SK-N-SH (cell line): ENCODE measurements at regions not wholly inside any gene's neighbourhood (a gene's known extent, or its start where the extent isn't known, plus 50 kb on each side); places are given as distances from the start of the nearest gene placed in this dataset.

ENCODE experiments used
- CTCF ChIA-PET: fragments of 300-600, 350-600 bp; formaldehyde crosslinking; extraction: SDS; loops from one replicate; lab custom pipeline; 2021; lab: Yijun Ruan, JAX
- POLR2A ChIA-PET: fragments of 350-600 bp; sonication (Branson Sonifier 250); formaldehyde crosslinking; extraction: SDS; loops from one replicate; lab custom pipeline; 2020; ENCODE audit warnings: antibody characterized with exemption, inconsistent platforms; lab: Yijun Ruan, JAX
- DNase-seq: peaks from one replicate; pipeline ENCODE4 v3.0.0; 2012
- H2AFZ ChIP-seq: fragments of 200-600 bp; sonication (generic); 2 replicates; pipeline ENCODE4 v1.8.1; 2016; ENCODE audit warnings: antibody characterized with exemption, mild to moderate bottlenecking, low read depth
- H3F3A ChIP-seq: fragments of 200-600 bp; sonication (generic); replicated peaks from 2 replicates; pipeline ENCODE3; 2016; ENCODE audit warnings: antibody characterized with exemption, mild to moderate bottlenecking; ENCODE audit not compliant: insufficient read depth
- H3K27ac ChIP-seq, 2 experiments: fragments of 200-500 bp in 1 of 2; fragments of 200-600 bp in 1 of 2; sonication (Bioruptor generic) in 1 of 2; sonication (generic), shearing (Covaris generic) in 1 of 2; 2 replicates each; pipeline versions ENCODE4 v1.5.1 to v1.6.1; 2014 to 2016; ENCODE audit warnings: low read depth in 2 of 2, inconsistent platforms in 1 of 2, low read length in 1 of 2, mild to moderate bottlenecking in 1 of 2, mixed read lengths in 1 of 2
- H3K27me3 ChIP-seq: fragments of 200-600 bp; sonication (generic), shearing (Covaris generic); 2 replicates; pipeline ENCODE4 v1.6.1; 2016; ENCODE audit warnings: mixed run types; ENCODE audit not compliant: insufficient read depth
- H3K36me3 ChIP-seq, 2 experiments: fragments of 200-500 bp in 1 of 2; fragments of 200-600 bp in 1 of 2; sonication (Bioruptor generic) in 1 of 2; sonication (generic) in 1 of 2; replicated peaks in 1 of 2; 2 replicates each; pipeline versions ENCODE3 to v1.5.1; 2014 to 2016; ENCODE audit warnings: low read length in 1 of 2, mild to moderate bottlenecking in 1 of 2; ENCODE audit not compliant: insufficient read depth in 2 of 2, control insufficient read depth in 1 of 2
- H3K4me1 ChIP-seq, 2 experiments: fragments of 200-500 bp in 1 of 2; fragments of 200-600 bp in 1 of 2; sonication (Bioruptor generic) in 1 of 2; sonication (generic), shearing (Covaris generic) in 1 of 2; 2 replicates each; pipeline versions ENCODE4 v1.5.1 to v1.6.1; 2014 to 2016; ENCODE audit warnings: low read depth in 1 of 2, low read length in 1 of 2, mixed run types in 1 of 2; ENCODE audit not compliant: insufficient read depth in 2 of 2, control insufficient read depth in 1 of 2
- H3K4me2 ChIP-seq: fragments of 200-600 bp; sonication (generic), shearing (Covaris generic); 2 replicates; pipeline ENCODE4 v1.6.1; 2017; ENCODE audit warnings: mixed run types
- H3K4me3 ChIP-seq, 2 experiments: fragments of 200-500 bp in 1 of 2; fragments of 200-600 bp in 1 of 2; sonication (Bioruptor generic) in 1 of 2; sonication (generic), shearing (Covaris generic) in 1 of 2; 2 replicates each; pipeline versions ENCODE4 v1.5.1 to v1.8.1; 2014 to 2016; ENCODE audit warnings: low read depth in 2 of 2, inconsistent platforms in 1 of 2, low read length in 1 of 2, mild to moderate bottlenecking in 1 of 2, mixed read lengths in 1 of 2, moderate library complexity in 1 of 2
- H3K79me2 ChIP-seq: fragments of 200-600 bp; sonication (generic); 2 replicates; pipeline ENCODE4 v1.8.1; 2017; ENCODE audit warnings: mild to moderate bottlenecking; ENCODE audit not compliant: insufficient read depth
- H3K9ac ChIP-seq: fragments of 200-600 bp; sonication (generic); 2 replicates; pipeline ENCODE4 v1.6.1; 2017; ENCODE audit warnings: mixed run types
- H3K9me2 ChIP-seq: fragments of 200-600 bp; sonication (generic); 2 replicates; pipeline ENCODE4 v1.6.1; 2017; ENCODE audit warnings: mixed run types
- H3K9me3 ChIP-seq: fragments of 200-600 bp; sonication (generic); 2 replicates; pipeline ENCODE4 v1.6.1; 2017; ENCODE audit warnings: mixed run types, mild to moderate bottlenecking, moderate library complexity
- H4K20me1 ChIP-seq: fragments of 200-600 bp; sonication (generic); 2 replicates; pipeline ENCODE4 v1.6.1; 2017; ENCODE audit warnings: mild to moderate bottlenecking, mixed run types; ENCODE audit not compliant: insufficient read depth
- CHD2 ChIP-seq: fragments of 150-350 bp; IDR thresholded peaks from 2 replicates; pipeline ENCODE4 v1.6.1; 2018; ENCODE audit warnings: low read length; ENCODE audit not compliant: partially characterized antibody
- FOXM1 ChIP-seq: IDR thresholded peaks from 2 replicates; pipeline ENCODE4 v1.4.0; 2012; ENCODE audit warnings: low read depth, mild to moderate bottlenecking
- GABPA ChIP-seq: IDR thresholded peaks from 2 replicates; pipeline ENCODE4 v1.4.0; 2012; ENCODE audit warnings: low read depth, mild to moderate bottlenecking
- GATA2 ChIP-seq: sonication (generic); formaldehyde crosslinking; IDR thresholded peaks from 2 replicates; pipeline ENCODE4 v1.5.0; 2020; ENCODE audit warnings: mild to moderate bottlenecking, missing genetic modification reagents
- JUND ChIP-seq: IDR thresholded peaks from 2 replicates; pipeline ENCODE4 v1.4.0; 2012
- MEF2A ChIP-seq: IDR thresholded peaks from 2 replicates; pipeline ENCODE4 v1.4.0; 2012; ENCODE audit warnings: low read depth, borderline replicate concordance
- NFIC ChIP-seq: IDR thresholded peaks from 2 replicates; pipeline ENCODE4 v1.4.0; 2012; ENCODE audit warnings: borderline replicate concordance
- POLR2AphosphoS5 ChIP-seq: IDR thresholded peaks from 2 replicates; pipeline ENCODE4 v1.6.1; 2012; ENCODE audit warnings: low read depth, low read length
- SMC3 ChIP-seq: IDR thresholded peaks from 2 replicates; pipeline ENCODE4 v1.6.1; 2012; ENCODE audit warnings: low read depth, low read length, improper control_type of control experiment
- TAF1 ChIP-seq: IDR thresholded peaks from 2 replicates; pipeline ENCODE4 v1.6.1; 2012; ENCODE audit warnings: low read depth, mild to moderate bottlenecking, low read length, moderate library complexity, borderline replicate concordance
- TEAD4 ChIP-seq: IDR thresholded peaks from 2 replicates; pipeline ENCODE4 v1.4.0; 2012; ENCODE audit warnings: mild to moderate bottlenecking, borderline replicate concordance; ENCODE audit not compliant: insufficient read depth
- WGBS: methylation state at CpG from one replicate; pipeline ENCODE4 v1.1.6; 2017; ENCODE audit warnings: low lambda C conversion rate; 5-methylcytosine and 5-hydroxymethylcytosine counted together
- TF ChIP-seq, protein P1 (sequence below): IDR thresholded peaks from 2 replicates; pipeline ENCODE4; 2012
- TF ChIP-seq, protein P2 (sequence below): IDR thresholded peaks from 2 replicates; pipeline ENCODE4 v1.4.0; 2012; ENCODE audit warnings: low read depth, borderline replicate concordance
- TF ChIP-seq, protein P3 (sequence below): IDR thresholded peaks from 2 replicates; pipeline ENCODE4 v1.4.0; 2012; ENCODE audit warnings: low read depth
- TF ChIP-seq, protein P4 (sequence below): fragments of 200-600 bp; sonication (generic); IDR thresholded peaks from 2 replicates; pipeline ENCODE4 v1.6.1; 2017; ENCODE audit warnings: antibody characterized with exemption, mild to moderate bottlenecking, moderate library complexity
- TF ChIP-seq, protein P5 (sequence below): IDR thresholded peaks from 2 replicates; pipeline ENCODE4 v1.4.0; 2012; ENCODE audit warnings: low read depth, borderline replicate concordance

DNA sequence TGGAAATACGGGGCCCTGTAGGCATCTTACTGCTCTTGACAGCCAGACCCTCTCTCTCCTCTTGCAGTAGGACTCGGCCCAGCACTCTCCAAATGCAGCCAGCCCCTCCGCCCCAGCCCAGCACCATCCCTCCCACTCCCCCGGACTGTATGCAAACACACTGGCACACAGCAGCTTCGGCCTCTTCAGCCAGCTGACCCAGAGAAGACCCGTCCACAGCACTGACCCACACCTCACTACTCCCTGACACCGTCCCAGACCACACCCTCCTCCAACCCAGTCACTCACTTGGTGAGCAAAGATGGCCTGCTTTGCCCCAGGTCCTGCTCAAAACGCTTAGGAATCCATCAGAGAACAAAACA is 164.6 kb downstream of the IGLL1 start:
- Histone ChIP-seq H3K27ac (no peak overlapping the region), H4K20me1 (no peaks in the 10 kb centered on the region), H3K9me3 (no peaks in the 10 kb centered on the region), H3K4me2 (no peak overlapping the region), H3K36me3 (no peaks in the 10 kb centered on the region), H3K4me3 (no peak overlapping the region), H3K4me1 (peaks cover 0 to 10% of the 10 kb centered on the region in 2 experiments; a peak in 1 of 4 replicates), H3K27me3 (no peaks in the 10 kb centered on the region), H3K9ac (no peak overlapping the region), H3F3A (no peaks in the 10 kb centered on the region), H3K9me2 (no peaks in the 10 kb centered on the region), H3K79me2 (no peaks in the 10 kb centered on the region), H2AFZ (no peak overlapping the region)
- ChIA-PET CTCF (interaction anchor here (0.5 to 0.6 kb wide), 2 partner anchors 121 to 169 kb away, joined by 3 read pairs; no protein-coding TSS in a partner anchor), POLR2A (no interaction called here)
- TF ChIP-seq NFIC (no peak), TEAD4 (no peak), MEF2A (no peak)
- TF ChIP-seq, protein P1, sequence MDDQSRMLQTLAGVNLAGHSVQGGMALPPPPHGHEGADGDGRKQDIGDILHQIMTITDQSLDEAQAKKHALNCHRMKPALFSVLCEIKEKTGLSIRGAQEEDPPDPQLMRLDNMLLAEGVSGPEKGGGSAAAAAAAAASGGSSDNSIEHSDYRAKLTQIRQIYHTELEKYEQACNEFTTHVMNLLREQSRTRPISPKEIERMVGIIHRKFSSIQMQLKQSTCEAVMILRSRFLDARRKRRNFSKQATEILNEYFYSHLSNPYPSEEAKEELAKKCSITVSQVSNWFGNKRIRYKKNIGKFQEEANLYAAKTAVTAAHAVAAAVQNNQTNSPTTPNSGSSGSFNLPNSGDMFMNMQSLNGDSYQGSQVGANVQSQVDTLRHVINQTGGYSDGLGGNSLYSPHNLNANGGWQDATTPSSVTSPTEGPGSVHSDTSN: no peak
- WGBS: 38% methylated on average over 6 of the region's 8 CpGs
- no peak for DNase-seq

DNA sequence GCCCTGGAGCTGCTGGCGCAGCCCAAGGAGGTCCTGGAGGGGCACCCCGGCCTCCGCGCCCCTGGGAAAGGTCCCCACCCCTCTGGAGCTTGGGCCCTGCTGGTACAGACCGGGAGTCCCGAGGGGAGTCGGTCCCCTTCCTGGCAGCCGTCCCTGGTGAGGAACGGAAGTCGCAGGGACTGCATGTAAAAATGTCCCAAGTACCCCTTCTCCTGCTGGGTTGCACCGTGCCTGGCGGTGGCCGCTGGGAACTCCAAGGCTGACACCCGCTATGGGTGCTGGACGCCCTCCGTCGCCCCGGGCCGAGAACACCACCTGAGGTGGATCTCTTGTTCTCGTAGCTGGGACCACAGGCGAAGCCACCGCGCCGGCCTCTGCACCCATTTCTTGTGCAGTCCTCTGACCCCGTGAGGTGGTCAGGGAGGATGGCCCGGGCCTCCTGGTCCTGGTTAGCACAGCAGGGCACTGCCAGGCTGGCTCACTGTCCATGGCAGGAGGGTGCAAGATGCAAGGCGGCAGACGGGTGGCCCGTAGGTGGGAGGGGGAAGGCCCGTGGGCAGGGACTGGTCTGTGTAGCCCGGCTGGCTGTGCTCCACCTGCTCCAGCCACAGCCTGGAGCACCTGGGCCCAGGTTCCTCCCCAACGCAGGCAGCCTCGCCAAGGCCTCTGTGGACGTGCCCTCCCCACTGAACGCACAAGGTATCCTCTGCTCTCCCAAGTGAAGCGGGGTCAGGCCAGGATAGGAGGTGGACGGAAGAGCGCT is 165.2 kb downstream of the IGLL1 start:
- Histone ChIP-seq H3K27me3 (no peaks in the 10 kb centered on the region), H3F3A (no peaks in the 10 kb centered on the region), H3K4me2 (no peak overlapping the region), H3K36me3 (no peaks in the 10 kb centered on the region), H4K20me1 (no peaks in the 10 kb centered on the region), H3K27ac (no peak overlapping the region), H3K9me3 (no peaks in the 10 kb centered on the region), H3K79me2 (no peaks in the 10 kb centered on the region), H3K4me1 (peaks cover 0 to 10% of the 10 kb centered on the region in 2 experiments; a peak in 1 of 4 replicates), H3K4me3 (no peak overlapping the region), H3K9me2 (no peaks in the 10 kb centered on the region), H3K9ac (no peak overlapping the region)
- ChIA-PET CTCF (interaction anchor here (0.5 to 0.6 kb wide), 2 partner anchors 122 to 169 kb away, joined by 3 read pairs; no protein-coding TSS in a partner anchor), POLR2A (no interaction called here)
- no peak for DNase-seq
- 61% methylated on average over 19 of the region's 38 CpGs for WGBS
- no peak for TF ChIP-seq POLR2AphosphoS5
- TF ChIP-seq, protein P2, sequence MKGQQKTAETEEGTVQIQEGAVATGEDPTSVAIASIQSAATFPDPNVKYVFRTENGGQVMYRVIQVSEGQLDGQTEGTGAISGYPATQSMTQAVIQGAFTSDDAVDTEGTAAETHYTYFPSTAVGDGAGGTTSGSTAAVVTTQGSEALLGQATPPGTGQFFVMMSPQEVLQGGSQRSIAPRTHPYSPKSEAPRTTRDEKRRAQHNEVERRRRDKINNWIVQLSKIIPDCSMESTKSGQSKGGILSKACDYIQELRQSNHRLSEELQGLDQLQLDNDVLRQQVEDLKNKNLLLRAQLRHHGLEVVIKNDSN: no peak
- TF ChIP-seq, protein P3, sequence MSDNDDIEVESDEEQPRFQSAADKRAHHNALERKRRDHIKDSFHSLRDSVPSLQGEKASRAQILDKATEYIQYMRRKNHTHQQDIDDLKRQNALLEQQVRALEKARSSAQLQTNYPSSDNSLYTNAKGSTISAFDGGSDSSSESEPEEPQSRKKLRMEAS: no peak
- TF ChIP-seq, protein P4, sequence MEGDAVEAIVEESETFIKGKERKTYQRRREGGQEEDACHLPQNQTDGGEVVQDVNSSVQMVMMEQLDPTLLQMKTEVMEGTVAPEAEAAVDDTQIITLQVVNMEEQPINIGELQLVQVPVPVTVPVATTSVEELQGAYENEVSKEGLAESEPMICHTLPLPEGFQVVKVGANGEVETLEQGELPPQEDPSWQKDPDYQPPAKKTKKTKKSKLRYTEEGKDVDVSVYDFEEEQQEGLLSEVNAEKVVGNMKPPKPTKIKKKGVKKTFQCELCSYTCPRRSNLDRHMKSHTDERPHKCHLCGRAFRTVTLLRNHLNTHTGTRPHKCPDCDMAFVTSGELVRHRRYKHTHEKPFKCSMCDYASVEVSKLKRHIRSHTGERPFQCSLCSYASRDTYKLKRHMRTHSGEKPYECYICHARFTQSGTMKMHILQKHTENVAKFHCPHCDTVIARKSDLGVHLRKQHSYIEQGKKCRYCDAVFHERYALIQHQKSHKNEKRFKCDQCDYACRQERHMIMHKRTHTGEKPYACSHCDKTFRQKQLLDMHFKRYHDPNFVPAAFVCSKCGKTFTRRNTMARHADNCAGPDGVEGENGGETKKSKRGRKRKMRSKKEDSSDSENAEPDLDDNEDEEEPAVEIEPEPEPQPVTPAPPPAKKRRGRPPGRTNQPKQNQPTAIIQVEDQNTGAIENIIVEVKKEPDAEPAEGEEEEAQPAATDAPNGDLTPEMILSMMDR: no peak
- TF ChIP-seq GATA2 (CRISPR knock-in tag): no peak
- TF ChIP-seq CHD2: no peak
- TF ChIP-seq, protein P5, sequence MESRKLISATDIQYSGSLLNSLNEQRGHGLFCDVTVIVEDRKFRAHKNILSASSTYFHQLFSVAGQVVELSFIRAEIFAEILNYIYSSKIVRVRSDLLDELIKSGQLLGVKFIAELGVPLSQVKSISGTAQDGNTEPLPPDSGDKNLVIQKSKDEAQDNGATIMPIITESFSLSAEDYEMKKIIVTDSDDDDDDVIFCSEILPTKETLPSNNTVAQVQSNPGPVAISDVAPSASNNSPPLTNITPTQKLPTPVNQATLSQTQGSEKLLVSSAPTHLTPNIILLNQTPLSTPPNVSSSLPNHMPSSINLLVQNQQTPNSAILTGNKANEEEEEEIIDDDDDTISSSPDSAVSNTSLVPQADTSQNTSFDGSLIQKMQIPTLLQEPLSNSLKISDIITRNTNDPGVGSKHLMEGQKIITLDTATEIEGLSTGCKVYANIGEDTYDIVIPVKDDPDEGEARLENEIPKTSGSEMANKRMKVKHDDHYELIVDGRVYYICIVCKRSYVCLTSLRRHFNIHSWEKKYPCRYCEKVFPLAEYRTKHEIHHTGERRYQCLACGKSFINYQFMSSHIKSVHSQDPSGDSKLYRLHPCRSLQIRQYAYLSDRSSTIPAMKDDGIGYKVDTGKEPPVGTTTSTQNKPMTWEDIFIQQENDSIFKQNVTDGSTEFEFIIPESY: no peak
- no peak for TF ChIP-seq TAF1
- no peak for TF ChIP-seq GABPA
- TF ChIP-seq FOXM1: no peak
- TF ChIP-seq JUND: no peak
- TF ChIP-seq SMC3: no peak
- TF ChIP-seq, all 33 proteins: peak for 0
- H2AFZ ChIP-seq: no peak overlapping the region
